ENCODE measurements at regions not wholly inside any gene's neighbourhood (a gene's known extent, or its start where the extent isn't known, plus 50 kb on each side); places are given as distances from the start of the nearest gene placed in this dataset.

DNA sequence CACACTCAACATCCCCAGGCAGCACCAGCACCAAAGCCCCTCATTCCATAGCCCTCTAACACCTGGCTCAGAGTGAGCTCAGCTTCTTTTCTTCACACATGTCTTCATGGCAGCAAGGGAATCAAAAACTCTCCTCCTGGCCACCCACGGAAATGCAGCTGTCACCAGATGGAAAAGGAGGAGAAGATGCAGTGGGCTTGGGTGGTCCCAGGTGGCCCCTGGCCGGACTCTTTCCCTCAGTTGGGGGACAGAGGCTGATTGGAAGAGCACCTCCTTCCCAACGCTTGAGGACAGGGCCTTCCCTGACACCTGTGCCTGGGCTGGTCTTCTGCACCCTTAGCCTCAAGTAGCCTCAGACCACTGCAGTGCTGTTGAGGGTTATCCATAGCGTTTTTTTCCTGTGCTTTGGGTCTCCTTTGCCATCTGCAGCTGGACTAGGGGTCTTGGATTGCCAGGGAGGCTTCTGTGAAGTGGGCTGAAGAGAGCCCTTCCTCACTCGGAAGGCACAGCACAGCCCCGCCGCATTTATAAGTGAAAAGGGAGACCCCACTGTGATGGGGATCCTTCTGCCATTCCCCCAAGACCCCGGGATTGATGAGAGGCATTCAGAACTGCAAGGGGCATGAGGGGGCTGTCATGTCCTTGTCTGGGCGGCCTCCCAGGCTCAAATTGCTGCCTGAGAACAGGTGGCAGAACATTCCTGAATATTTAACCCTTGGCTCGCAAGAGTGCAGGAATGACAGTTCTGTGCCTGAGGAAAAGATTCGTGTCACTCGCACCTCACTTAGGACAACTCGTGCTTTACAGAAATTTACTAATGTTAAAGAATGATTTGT, 200.0 kb downstream of the AUH start:
- DNase-seq: no peak

GRCh38 chr9:91162311-91162710, 199.4 kb downstream of the AUH start:
- no peak for DNase-seq

DNA sequence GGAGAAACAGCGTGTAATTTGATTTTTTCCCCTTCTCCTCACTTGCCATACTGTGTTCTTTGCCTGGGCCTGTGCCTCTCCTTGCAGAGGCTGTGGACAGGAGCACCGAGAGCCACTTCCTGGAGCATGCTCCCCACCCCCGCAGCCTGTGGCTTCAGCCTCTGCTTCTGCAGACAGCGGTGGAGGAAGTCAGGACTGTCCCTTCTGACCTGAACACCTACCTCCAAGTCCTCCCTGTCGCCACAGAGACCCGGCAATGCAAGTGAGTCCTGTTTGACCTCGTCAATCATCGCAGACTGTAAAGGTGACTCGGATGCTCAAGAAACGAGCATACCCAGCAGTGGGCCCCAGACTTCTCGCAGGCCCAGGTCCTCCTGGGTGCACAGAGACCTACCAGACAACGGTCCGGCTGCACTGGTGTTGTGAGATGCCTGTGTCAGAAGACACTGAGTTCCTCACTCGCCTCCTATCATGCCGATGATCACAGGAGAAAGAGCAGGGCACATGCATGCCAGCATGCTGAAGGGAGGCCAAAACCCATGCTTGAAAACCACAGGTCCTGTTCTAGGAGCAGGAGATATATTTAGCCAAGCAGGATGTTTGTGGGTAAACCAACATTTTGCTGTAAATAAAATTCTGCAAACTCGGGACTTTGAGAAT, 198.8 kb downstream of the AUH start:
- DNase-seq: peak in 1 of 2 donors; percentile 17

- DNase-seq: no peak
Measured at GRCh38 chr9:91163444-91163772, 198.3 kb downstream of the AUH start.

DNA sequence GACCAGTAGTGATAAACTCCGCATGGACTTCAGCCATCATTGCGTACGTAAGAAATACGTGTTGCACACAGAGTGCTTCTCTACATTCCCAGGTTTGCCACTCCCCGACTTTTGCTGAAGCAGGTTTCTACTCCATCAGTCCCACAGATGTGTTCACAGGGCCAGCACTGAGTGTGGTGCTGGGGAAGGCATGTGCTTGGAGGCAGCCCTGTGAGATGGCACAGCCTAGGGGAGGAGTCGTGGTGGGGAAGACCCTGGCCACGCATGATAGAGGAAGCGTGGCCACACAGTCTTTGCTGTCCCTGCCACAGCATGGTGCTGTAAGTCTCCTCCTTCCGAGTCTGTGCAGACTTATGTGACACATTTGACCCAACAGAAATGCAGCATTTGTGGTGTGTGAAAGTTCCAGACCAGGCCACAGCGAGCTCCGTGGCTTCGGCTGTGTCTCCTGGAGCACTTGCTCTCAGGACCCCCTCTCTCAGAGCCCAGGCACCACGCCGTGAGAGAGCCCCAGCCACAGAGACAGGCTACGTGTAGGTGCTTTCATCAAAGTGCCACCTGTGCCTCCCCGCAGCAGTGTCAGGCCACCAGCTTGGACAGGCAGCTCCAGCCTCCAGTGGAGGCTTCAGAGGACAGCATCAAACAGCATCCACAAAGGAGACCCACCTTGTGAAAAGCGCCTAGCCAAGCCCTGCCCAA, 197.8 kb downstream of the AUH start:
- DNase-seq: no peak

Measured in activated CD4-positive, alpha-beta T cell treated with anti-CD3 and anti-CD28 coated beads for 4 hours (primary cell).